ENCODE measurements at regions not wholly inside any gene's neighbourhood (a gene's known extent, or its start where the extent isn't known, plus 50 kb on each side); places are given as distances from the start of the nearest gene placed in this dataset.

- H3K27ac ChIP-seq: no peak overlapping the region
- intact Hi-C loops (cut with DNase I; ENCODE audit: low total_unique reads): no loop called here
- no peaks in the 10 kb centered on the region for H3K4me1 ChIP-seq
- DNase-seq: no peak
- H3K4me3 ChIP-seq: no peak overlapping the region
- no peaks in the 10 kb centered on the region for H3K27me3 ChIP-seq
- no peak for TF ChIP-seq POLR2A (IDR thresholded peaks at IDR 0.05)
- no peak for TF ChIP-seq CTCF (IDR thresholded peaks at IDR 0.05)
- no peaks in the 10 kb centered on the region for H3K36me3 ChIP-seq
- H3K9me3 ChIP-seq: no peaks in the 10 kb centered on the region
These were observed 263.5 kb downstream of the NOVA1 start for GRCh38 chr14:26334288-26334687.

GRCh38 chr14:26332966-26333365 is 264.9 kb downstream of the NOVA1 start:
- no peaks in the 10 kb centered on the region for H3K27me3 ChIP-seq
- H3K4me3 ChIP-seq: no peak overlapping the region
- TF ChIP-seq POLR2A (IDR thresholded peaks at IDR 0.05) (no peak), CTCF (IDR thresholded peaks at IDR 0.05) (no peak)
- H3K27ac ChIP-seq: no peak overlapping the region
- H3K4me1 ChIP-seq: no peaks in the 10 kb centered on the region
- intact Hi-C loops (cut with DNase I; ENCODE audit: low total_unique reads): no loop called here
- peak; percentile 45 to 67 for DNase-seq
- H3K36me3 ChIP-seq: no peaks in the 10 kb centered on the region
- no peaks in the 10 kb centered on the region for H3K9me3 ChIP-seq

GRCh38 chr14:26330982-26331381 is 266.9 kb downstream of the NOVA1 start:
- no peaks in the 10 kb centered on the region for H3K4me1 ChIP-seq
- TF ChIP-seq CTCF (IDR thresholded peaks at IDR 0.05) (no peak), POLR2A (IDR thresholded peaks at IDR 0.05) (no peak)
- H3K9me3 ChIP-seq: no peaks in the 10 kb centered on the region
- no peak overlapping the region for H3K4me3 ChIP-seq
- H3K27ac ChIP-seq: no peak overlapping the region
- H3K36me3 ChIP-seq: no peaks in the 10 kb centered on the region
- intact Hi-C loops (cut with DNase I; ENCODE audit: low total_unique reads): no loop called here
- DNase-seq: no peak
- no peaks in the 10 kb centered on the region for H3K27me3 ChIP-seq

- Histone ChIP-seq H3K36me3 (no peaks in the 10 kb centered on the region), H3K27ac (no peak overlapping the region), H3K4me1 (no peaks in the 10 kb centered on the region), H3K4me3 (no peak overlapping the region), H3K9me3 (no peaks in the 10 kb centered on the region), H3K27me3 (no peaks in the 10 kb centered on the region)
- no peak for DNase-seq
- intact Hi-C loops (cut with DNase I; ENCODE audit: low total_unique reads): no loop called here
- TF ChIP-seq CTCF (IDR thresholded peaks at IDR 0.05) (no peak), POLR2A (IDR thresholded peaks at IDR 0.05) (no peak)
These were observed 269.0 kb downstream of the NOVA1 start for GRCh38 chr14:26328791-26329190.

- H3K27me3 ChIP-seq: no peaks in the 10 kb centered on the region
- no peaks in the 10 kb centered on the region for H3K4me1 ChIP-seq
- no peak overlapping the region for H3K27ac ChIP-seq
- intact Hi-C loops (cut with DNase I; ENCODE audit: low total_unique reads): no loop called here
- H3K4me3 ChIP-seq: no peak overlapping the region
- TF ChIP-seq CTCF (IDR thresholded peaks at IDR 0.05) (no peak), POLR2A (IDR thresholded peaks at IDR 0.05) (no peak)
- no peaks in the 10 kb centered on the region for H3K9me3 ChIP-seq
- no peak for DNase-seq
- H3K36me3 ChIP-seq: no peaks in the 10 kb centered on the region
These were observed 274.0 kb downstream of the NOVA1 start for GRCh38 chr14:26323869-26324268.
